A673 (cell line): ENCODE measurements at regions not wholly inside any gene's neighbourhood (a gene's known extent, or its start where the extent isn't known, plus 50 kb on each side); places are given as distances from the start of the nearest gene placed in this dataset.

Source experiments
- BruUV-seq: library from RNA; stranded (reverse); fragments of 400-500 nt; replicated peaks from 2 replicates; lab custom pipeline; 2021; lab: Mats Ljungman, UMichigan
- CTCF ChIA-PET: fragments of 300-600 bp; sonication (Branson Sonifier 250); formaldehyde crosslinking; loops from one replicate; lab custom pipeline; 2022; ENCODE audit warnings: antibody characterized with exemption; lab: Charles Lee
- POLR2A ChIA-PET: fragments of 300-600 bp; sonication (Branson Sonifier 250); formaldehyde crosslinking; loops from one replicate; lab custom pipeline; 2022; ENCODE audit warnings: antibody characterized with exemption; ENCODE audit not compliant: low non-redundant PET; lab: Charles Lee
- DNase-seq: peaks from one replicate; pipeline ENCODE4 v3.0.0-alpha.2; 2015; ENCODE audit warnings: low spot score
- H3K27ac ChIP-seq: fragments of 200-600 bp; sonication (generic); 2 replicates; pipeline ENCODE4 v1.5.1; 2016; ENCODE audit warnings: mixed run types, low read depth, mild to moderate bottlenecking, mixed read lengths, antibody characterized with exemption, low read length; ENCODE audit not compliant: poor library complexity, severe bottlenecking
- H3K27me3 ChIP-seq: fragments of 200-600 bp; sonication (generic); replicated peaks from 2 replicates; pipeline ENCODE4 v1.6.1; 2017; ENCODE audit warnings: mixed run types, low read depth, mild to moderate bottlenecking, mixed read lengths, antibody characterized with exemption, low read length; ENCODE audit not compliant: insufficient read depth, poor library complexity
- H3K36me3 ChIP-seq: fragments of 200-600 bp; sonication (generic); 2 replicates; pipeline ENCODE4 v1.6.1; 2016; ENCODE audit warnings: mixed run types, mild to moderate bottlenecking, mixed read lengths, antibody characterized with exemption, low read length; ENCODE audit not compliant: insufficient read depth, poor library complexity, severe bottlenecking
- H3K4me1 ChIP-seq: fragments of 200-600 bp; sonication (generic); 2 replicates; pipeline ENCODE4 v1.6.1; 2017; ENCODE audit warnings: mixed run types, mild to moderate bottlenecking, mixed read lengths, antibody characterized with exemption, low read length; ENCODE audit not compliant: insufficient read depth, poor library complexity, severe bottlenecking
- H3K4me3 ChIP-seq: fragments of 200-600 bp; sonication (generic); 2 replicates; pipeline ENCODE4 v1.5.1; 2016; ENCODE audit warnings: low read depth, mixed run types, mild to moderate bottlenecking, mixed read lengths, low read length; ENCODE audit not compliant: poor library complexity, severe bottlenecking
- H3K9me3 ChIP-seq: fragments of 200-600 bp; sonication (generic); 2 replicates; pipeline ENCODE4 v1.6.1; 2016; ENCODE audit warnings: mixed run types, low read depth, mild to moderate bottlenecking, mixed read lengths, antibody characterized with exemption, low read length; ENCODE audit not compliant: poor library complexity, severe bottlenecking
- CTCF ChIP-seq: fragments of 300-800, 200-600 bp; sonication (generic); conservative IDR thresholded peaks from 2 replicates; pipeline ENCODE4 v1.5.1; 2017; ENCODE audit warnings: low read depth, mild to moderate bottlenecking, antibody characterized with exemption, low read length, moderate library complexity, mixed read lengths
- EZH2 ChIP-seq: fragments of 200-600 bp; sonication (generic); IDR thresholded peaks from 2 replicates; pipeline ENCODE4 v1.6.1; 2017; ENCODE audit warnings: borderline replicate concordance, low read depth, mild to moderate bottlenecking, mixed read lengths, antibody characterized with exemption, low read length; ENCODE audit not compliant: poor library complexity, severe bottlenecking
- intact Hi-C: fragments of 100-400 bp; cut with micrococcal nuclease; formaldehyde crosslinking; loops from one replicate; pipeline ENCODE4 v1.10.0; 2022; ENCODE audit not compliant: unreplicated experiment

GRCh38 chr20:10137032-10137431 lies 81.6 kb upstream of the SNAP25 start:
- H3K27me3 ChIP-seq: peaks cover 7% of the 10 kb centered on the region
- no peaks in the 10 kb centered on the region for H3K36me3 ChIP-seq
- POLR2A ChIA-PET: no interaction called here
- CTCF ChIA-PET: no interaction called here
- H3K4me3 ChIP-seq: no peak overlapping the region
- no peak overlapping the region for H3K27ac ChIP-seq
- no peaks in the 10 kb centered on the region for H3K9me3 ChIP-seq
- DNase-seq: no peak
- no peaks in the 10 kb centered on the region for H3K4me1 ChIP-seq
- intact Hi-C loops: no loop called here
- TF ChIP-seq CTCF (no peak), EZH2 (no peak)
- BruUV-seq: no TSS peak

- TF ChIP-seq CTCF: no peak
- no peak for TF ChIP-seq EZH2
- no TSS peak for BruUV-seq
Observed at GRCh38 chr20:10137533-10137932, 81.1 kb upstream of the SNAP25 start.

GRCh38 chr20:10157549-10157948 lies 61.1 kb upstream of the SNAP25 start:
- POLR2A ChIA-PET: no interaction called here
- H3K4me3 ChIP-seq: no peak overlapping the region
- CTCF ChIA-PET: interaction anchor here (0.6 kb wide), 1 partner anchor 1366 kb away, joined by 3 read pairs; no protein-coding TSS in a partner anchor
- no peak overlapping the region for H3K27ac ChIP-seq
- no peak for TF ChIP-seq CTCF
- no peak for TF ChIP-seq EZH2
- no TSS peak for BruUV-seq
- intact Hi-C loops: no loop called here
- H3K4me1 ChIP-seq: no peaks in the 10 kb centered on the region
- no peaks in the 10 kb centered on the region for H3K27me3 ChIP-seq
- H3K36me3 ChIP-seq: no peaks in the 10 kb centered on the region
- H3K9me3 ChIP-seq: no peaks in the 10 kb centered on the region
- DNase-seq: no peak

More at GRCh38 chr20:10137533-10137932, 81.1 kb upstream of the SNAP25 start:
- CTCF ChIA-PET: no interaction called here
- H3K9me3 ChIP-seq: no peaks in the 10 kb centered on the region
- POLR2A ChIA-PET: interaction anchor here (0.6 kb wide), 1 partner anchor 94 kb away, joined by 7 read pairs; no protein-coding TSS in a partner anchor
- H3K27ac ChIP-seq: no peak overlapping the region
- no peak for DNase-seq
- H3K27me3 ChIP-seq: peaks cover 7% of the 10 kb centered on the region
- no peaks in the 10 kb centered on the region for H3K4me1 ChIP-seq
- intact Hi-C loops: no loop called here
- H3K36me3 ChIP-seq: no peaks in the 10 kb centered on the region
- H3K4me3 ChIP-seq: no peak overlapping the region
